Upper lobe of left lung (tissue), 4 donors: ENCODE measurements at regions not wholly inside any gene's neighbourhood (a gene's known extent, or its start where the extent isn't known, plus 50 kb on each side); places are given as distances from the start of the nearest gene placed in this dataset.

Experiments used
- EP300 ChIP-seq, 4 donors: sonication (generic); formaldehyde crosslinking; IDR thresholded peaks; one replicate each; pipeline ENCODE4 v1.5.1; 2017; ENCODE audit warnings: antibody characterized with exemption in 4 of 4, control low read depth in 2 of 4
- POLR2A ChIP-seq, 4 donors: fragments of 450-650 bp; IDR thresholded peaks; one replicate each; pipeline ENCODE4 v1.5.1; 2016 to 2017; ENCODE audit warnings: antibody characterized with exemption in 4 of 4, mild to moderate bottlenecking in 2 of 4
- TF ChIP-seq, protein P1 (sequence below), 6 experiments: fragments of 450-650 bp in 4 of 6; fragments of 200-600 bp in 2 of 6; sonication (generic) in 2 of 6; IDR thresholded peaks; one replicate each; pipeline ENCODE4 v1.5.1; 2016 to 2019; ENCODE audit warnings: antibody characterized with exemption in 6 of 6

DNA sequence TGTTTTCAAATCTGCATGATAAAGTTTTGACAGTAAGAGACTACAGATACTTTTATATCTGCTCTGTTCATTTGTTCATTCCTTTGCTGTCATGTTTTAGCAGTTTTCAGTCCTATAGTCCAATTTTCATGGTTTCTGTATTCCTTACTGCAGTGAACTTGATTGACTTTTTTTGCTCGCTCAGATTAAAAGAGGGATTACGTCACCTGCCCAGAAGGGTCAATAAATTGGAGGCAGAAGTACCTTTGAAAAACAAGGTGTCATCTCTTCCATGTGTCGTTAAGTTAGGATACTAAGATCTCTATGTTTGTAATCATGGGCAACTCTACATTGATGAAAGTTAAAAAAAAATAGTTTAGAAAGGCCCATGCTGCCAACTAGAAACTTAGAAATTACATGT lies 250.1 kb upstream of the SMIM31 start:
- TF ChIP-seq, protein P1, sequence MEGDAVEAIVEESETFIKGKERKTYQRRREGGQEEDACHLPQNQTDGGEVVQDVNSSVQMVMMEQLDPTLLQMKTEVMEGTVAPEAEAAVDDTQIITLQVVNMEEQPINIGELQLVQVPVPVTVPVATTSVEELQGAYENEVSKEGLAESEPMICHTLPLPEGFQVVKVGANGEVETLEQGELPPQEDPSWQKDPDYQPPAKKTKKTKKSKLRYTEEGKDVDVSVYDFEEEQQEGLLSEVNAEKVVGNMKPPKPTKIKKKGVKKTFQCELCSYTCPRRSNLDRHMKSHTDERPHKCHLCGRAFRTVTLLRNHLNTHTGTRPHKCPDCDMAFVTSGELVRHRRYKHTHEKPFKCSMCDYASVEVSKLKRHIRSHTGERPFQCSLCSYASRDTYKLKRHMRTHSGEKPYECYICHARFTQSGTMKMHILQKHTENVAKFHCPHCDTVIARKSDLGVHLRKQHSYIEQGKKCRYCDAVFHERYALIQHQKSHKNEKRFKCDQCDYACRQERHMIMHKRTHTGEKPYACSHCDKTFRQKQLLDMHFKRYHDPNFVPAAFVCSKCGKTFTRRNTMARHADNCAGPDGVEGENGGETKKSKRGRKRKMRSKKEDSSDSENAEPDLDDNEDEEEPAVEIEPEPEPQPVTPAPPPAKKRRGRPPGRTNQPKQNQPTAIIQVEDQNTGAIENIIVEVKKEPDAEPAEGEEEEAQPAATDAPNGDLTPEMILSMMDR (IDR thresholded peaks at IDR 0.05), result no peak
- TF ChIP-seq POLR2A (IDR thresholded peaks at IDR 0.05) (no peak), EP300 (IDR thresholded peaks at IDR 0.05) (no peak)
